H1 (cell line): ENCODE measurements at regions not wholly inside any gene's neighbourhood (a gene's known extent, or its start where the extent isn't known, plus 50 kb on each side); places are given as distances from the start of the nearest gene placed in this dataset.

Experiments used
- CTCF ChIA-PET: fragments of 300-600 bp; sonication (Branson Sonifier 250); formaldehyde crosslinking; loops from one replicate; lab custom pipeline; 2021; ENCODE audit not compliant: partially characterized antibody; lab: Charles Lee
- POLR2A ChIA-PET: fragments of 300-600 bp; sonication (Branson Sonifier 250); formaldehyde crosslinking; loops from one replicate; lab custom pipeline; 2021; ENCODE audit warnings: inconsistent platforms; ENCODE audit not compliant: partially characterized antibody; lab: Charles Lee
- DNase-seq, 2 experiments: peaks; one replicate each; pipeline versions ENCODE4 v3.0.0 to v3.0.0-alpha.2; 2010 to 2022; ENCODE audit warnings: low spot score in 2 of 2, low read depth in 1 of 2, mixed read lengths in 1 of 2
- FAIRE-seq: peaks from 2 replicates; lab custom pipeline; 2011; peaks lifted over from hg19 to GRCh38; lab: Jason Lieb, UNC
- H2AFZ ChIP-seq: 2 replicates; pipeline ENCODE4 v1.8.1; 2012; ENCODE audit warnings: low read length, inconsistent platforms
- H2AK5ac ChIP-seq: 2 replicates; pipeline ENCODE4 v1.6.1; 2013; ENCODE audit warnings: low read depth, low read length
- H2BK120ac ChIP-seq: replicated peaks from 2 replicates; pipeline ENCODE3; 2013; ENCODE audit warnings: low read depth, low read length, inconsistent platforms
- H2BK12ac ChIP-seq: 2 replicates; pipeline ENCODE4 v1.6.1; 2013; ENCODE audit warnings: low read depth, low read length
- H2BK15ac ChIP-seq: 2 replicates; pipeline ENCODE4 v1.6.1; 2013; ENCODE audit warnings: low read length
- H2BK20ac ChIP-seq: 2 replicates; pipeline ENCODE4 v1.6.1; 2013; ENCODE audit warnings: low read length
- H2BK5ac ChIP-seq: 2 replicates; pipeline ENCODE4 v1.6.1; 2013; ENCODE audit warnings: low read depth, low read length
- H3K14ac ChIP-seq: 2 replicates; pipeline ENCODE4 v1.6.1; 2013; ENCODE audit warnings: inconsistent platforms; ENCODE audit not compliant: insufficient read length
- H3K18ac ChIP-seq: 2 replicates; pipeline ENCODE4 v1.6.1; 2013; ENCODE audit warnings: low read length; ENCODE audit errors: extremely low read depth
- H3K23ac ChIP-seq: 2 replicates; pipeline ENCODE4 v1.6.1; 2013; ENCODE audit warnings: inconsistent platforms; ENCODE audit not compliant: insufficient read length
- H3K23me2 ChIP-seq: 2 replicates; pipeline ENCODE4 v1.6.1; 2013; ENCODE audit warnings: low read depth, low read length
- H3K27ac ChIP-seq: 2 replicates; pipeline ENCODE4 v1.6.1; 2011; ENCODE audit warnings: low read depth, low read length, inconsistent platforms
- H3K27me3 ChIP-seq, 4 experiments: replicated peaks in 1 of 4; 1 replicate in 1 of 4; 2 replicates in 3 of 4; pipeline versions ENCODE4 v1.6.1 to v1.8.1; 2011 to 2013; ENCODE audit warnings: low read length in 3 of 4, mild to moderate bottlenecking in 3 of 4, inconsistent platforms in 2 of 4, mixed read lengths in 2 of 4, moderate library complexity in 1 of 4; ENCODE audit not compliant: control insufficient read depth in 3 of 4, insufficient read depth in 3 of 4; ENCODE audit errors: extremely low read depth in 1 of 4
- H3K36me3 ChIP-seq, 4 experiments: 2 replicates each; pipeline versions ENCODE4 v1.6.1 to v1.8.1; 2011 to 2013; ENCODE audit warnings: mild to moderate bottlenecking in 4 of 4, low read length in 3 of 4, moderate library complexity in 2 of 4, control low read depth in 1 of 4, inconsistent platforms in 1 of 4; ENCODE audit not compliant: insufficient read depth in 4 of 4, control insufficient read depth in 2 of 4
- H3K4ac ChIP-seq: replicated peaks from 2 replicates; pipeline ENCODE3; 2013; ENCODE audit warnings: low read length, low read depth, mixed read lengths, inconsistent platforms; ENCODE audit not compliant: insufficient read length
- H3K4me1 ChIP-seq, 4 experiments: replicated peaks in 1 of 4; 1 replicate in 1 of 4; 2 replicates in 3 of 4; pipeline versions ENCODE4 v1.6.1 to v1.8.1; 2011 to 2013; ENCODE audit warnings: low read length in 3 of 4, inconsistent platforms in 2 of 4, mixed read lengths in 1 of 4; ENCODE audit not compliant: insufficient read depth in 4 of 4, control insufficient read depth in 3 of 4
- H3K4me2 ChIP-seq, 2 experiments: 2 replicates each; pipeline versions ENCODE4 v1.6.1 to v1.8.1; 2011 to 2013; ENCODE audit warnings: low read depth in 2 of 2, low read length in 2 of 2, control low read depth in 1 of 2, inconsistent platforms in 1 of 2, mild to moderate bottlenecking in 1 of 2; ENCODE audit not compliant: insufficient read depth in 1 of 2
- H3K4me3 ChIP-seq, 4 experiments: fragments of 200-600, 300-600 bp in 1 of 4; sonication (generic), shearing (Covaris generic), sonication (Bioruptor Twin) in 1 of 4; 2 replicates each; pipeline versions ENCODE4 v1.5.1 to v1.8.1; 2011 to 2016; ENCODE audit warnings: low read length in 4 of 4, low read depth in 3 of 4, control low read depth in 2 of 4, inconsistent platforms in 2 of 4, mild to moderate bottlenecking in 2 of 4, mixed read lengths in 1 of 4, moderate library complexity in 1 of 4; ENCODE audit not compliant: insufficient read depth in 2 of 4; ENCODE audit errors: extremely low read depth in 1 of 4
- H3K56ac ChIP-seq: replicated peaks from 2 replicates; pipeline ENCODE3; 2013; ENCODE audit warnings: low read depth, mild to moderate bottlenecking, mixed read lengths, low read length, inconsistent platforms; ENCODE audit not compliant: insufficient read length
- H3K79me1 ChIP-seq: 2 replicates; pipeline ENCODE4 v1.6.1; 2013; ENCODE audit warnings: low read depth, low read length, control low read depth
- H3K79me2 ChIP-seq, 2 experiments: 2 replicates each; pipeline versions ENCODE4 v1.6.1 to v1.8.1; 2012 to 2013; ENCODE audit warnings: low read length in 2 of 2, mild to moderate bottlenecking in 2 of 2, inconsistent platforms in 1 of 2; ENCODE audit not compliant: insufficient read depth in 2 of 2, control insufficient read depth in 1 of 2
- H3K9ac ChIP-seq, 4 experiments: replicated peaks in 1 of 4; 1 replicate in 1 of 4; 2 replicates in 3 of 4; pipeline versions ENCODE4 v1.6.1 to v1.8.1; 2011 to 2013; ENCODE audit warnings: low read depth in 3 of 4, low read length in 3 of 4, control low read depth in 2 of 4, mild to moderate bottlenecking in 2 of 4, moderate library complexity in 2 of 4, inconsistent platforms in 1 of 4; ENCODE audit errors: extremely low read depth in 1 of 4
- H3K9me3 ChIP-seq, 2 experiments: 2 replicates each; pipeline versions ENCODE4 v1.6.1 to v1.8.1; 2012 to 2013; ENCODE audit warnings: mild to moderate bottlenecking in 2 of 2, moderate library complexity in 2 of 2, control low read depth in 1 of 2, inconsistent platforms in 1 of 2, low read depth in 1 of 2, low read length in 1 of 2, mixed read lengths in 1 of 2; ENCODE audit not compliant: insufficient read depth in 2 of 2
- H4K20me1 ChIP-seq, 2 experiments: replicated peaks in 1 of 2; 2 replicates each; pipeline versions ENCODE3 to v1.8.1; 2011 to 2013; ENCODE audit warnings: inconsistent platforms in 2 of 2, low read length in 2 of 2, mild to moderate bottlenecking in 1 of 2; ENCODE audit not compliant: insufficient read depth in 2 of 2, control insufficient read depth in 1 of 2
- H4K5ac ChIP-seq: 2 replicates; pipeline ENCODE4 v1.6.1; 2013; ENCODE audit warnings: low read length, low read depth, mixed read lengths, inconsistent platforms; ENCODE audit not compliant: insufficient read length
- H4K8ac ChIP-seq: 2 replicates; pipeline ENCODE4 v1.8.0; 2013; ENCODE audit warnings: mild to moderate bottlenecking, moderate library complexity, low read length, inconsistent platforms; ENCODE audit not compliant: insufficient read depth; ENCODE audit errors: extremely low read depth
- H4K91ac ChIP-seq: replicated peaks from 2 replicates; pipeline ENCODE3; 2013; ENCODE audit warnings: low read length, mixed read lengths, inconsistent platforms; ENCODE audit not compliant: insufficient read length
- ATF3 ChIP-seq: IDR thresholded peaks from 2 replicates; pipeline ENCODE4 v1.6.1; 2011; ENCODE audit warnings: low read depth, mild to moderate bottlenecking, low read length; ENCODE audit not compliant: insufficient read depth
- CBX5 ChIP-seq: fragments of 300-800, 300-1000 bp; sonication (generic); IDR thresholded peaks from 2 replicates; pipeline ENCODE4 v1.7.1; 2016; ENCODE audit warnings: antibody characterized with exemption, low read length, low read depth
- CBX8 ChIP-seq: fragments of 300-800, 300-1000 bp; sonication (generic); IDR thresholded peaks from 2 replicates; pipeline ENCODE4 v1.7.1; 2016; ENCODE audit warnings: low read depth, low read length, borderline replicate concordance
- CREB1 ChIP-seq: IDR thresholded peaks from 2 replicates; pipeline ENCODE4 v1.6.1; 2012; ENCODE audit warnings: inconsistent platforms
- GTF2F1 ChIP-seq: IDR thresholded peaks from 2 replicates; pipeline ENCODE4 v1.6.1; 2012; ENCODE audit warnings: low read depth, low read length, improper control_type of control experiment, borderline replicate concordance
- JUN ChIP-seq: IDR thresholded peaks from 2 replicates; pipeline ENCODE4 v1.6.1; 2011; ENCODE audit warnings: low read depth, mild to moderate bottlenecking, improper control_type of control experiment, low read length
- JUND ChIP-seq: IDR thresholded peaks from 2 replicates; pipeline ENCODE4 v1.6.1; 2011; ENCODE audit warnings: mild to moderate bottlenecking, improper control_type of control experiment, low read length
- POU5F1 ChIP-seq: IDR thresholded peaks from 2 replicates; pipeline ENCODE4 v1.6.1; 2011; ENCODE audit warnings: low read depth, mild to moderate bottlenecking, low read length, moderate library complexity
- SUZ12 ChIP-seq: fragments of 200-600 bp; sonication (generic); IDR thresholded peaks from 2 replicates; pipeline ENCODE4 v1.6.1; 2012; ENCODE audit warnings: mild to moderate bottlenecking, inconsistent platforms, low read length, moderate library complexity, mixed read lengths
- TAF1 ChIP-seq: IDR thresholded peaks from 2 replicates; pipeline ENCODE4 v1.6.1; 2011; ENCODE audit warnings: mild to moderate bottlenecking, low read depth, low read length
- WGBS, 2 experiments: shearing (Covaris generic) in 1 of 2; methylation state at CpG; one replicate each; pipeline versions ENCODE4 v1.1.6 to v1.1.7; 2013 to 2015; ENCODE audit warnings: low lambda C conversion rate in 2 of 2, mixed read lengths in 2 of 2, inconsistent platforms in 1 of 2, low coverage in 1 of 2, missing lambda C conversion rate in 1 of 2; ENCODE audit not compliant: insufficient replicate concordance in 2 of 2, insufficient coverage in 1 of 2, insufficient read length in 1 of 2; ENCODE audit errors: extremely low coverage in 1 of 2, missing lambda C conversion rate in 1 of 2; 5-methylcytosine and 5-hydroxymethylcytosine counted together

- Histone ChIP-seq H3K27ac (no peak overlapping the region), H2BK5ac (no peak overlapping the region), H3K23ac (no peak overlapping the region), H4K20me1 (no peaks in the 10 kb centered on the region), H3K9ac (no peak overlapping the region), H4K5ac (no peak overlapping the region), H2BK20ac (no peak overlapping the region), H2AK5ac (no peak overlapping the region), H4K8ac (no peak overlapping the region), H2BK120ac (no peak overlapping the region), H3K18ac (no peak overlapping the region), H3K23me2 (no peaks in the 10 kb centered on the region), H2AFZ (no peak overlapping the region), H3K56ac (no peak overlapping the region), H3K79me2 (no peaks in the 10 kb centered on the region; a peak in 1 of 4 replicates), H3K4me1 (peaks cover 0 to 13% (median 2%) of the 10 kb centered on the region in 4 experiments; a peak in 2 of 7 replicates), H3K4ac (no peak overlapping the region), H3K36me3 (no peaks in the 10 kb centered on the region), H3K27me3 (no peaks in the 10 kb centered on the region), H4K91ac (no peak overlapping the region), H3K14ac (no peak overlapping the region), H3K79me1 (no peaks in the 10 kb centered on the region), H3K4me2 (no peak overlapping the region), H3K4me3 (no peak overlapping the region), H3K9me3 (no peaks in the 10 kb centered on the region), H2BK12ac (no peak overlapping the region; the same call in 1 of the 2 replicates), H2BK15ac (no peak overlapping the region)
- POLR2A ChIA-PET = no interaction called here
- FAIRE-seq (no peak), DNase-seq (no peak)
- WGBS, 2 experiments = 57% methylated on average over 2 of the region's 2 CpGs; no CpG with 5 or more reads in 1 of the 2 experiments
- CTCF ChIA-PET = interaction anchor here (0.7 to 1.0 kb wide), 2 partner anchors 16 to 34 kb away, joined by 3 to 4 read pairs; no protein-coding TSS in a partner anchor
- TF ChIP-seq JUN (no peak), CREB1 (no peak), CBX8 (no peak), TAF1 (no peak), CBX5 (no peak), GTF2F1 (no peak), SUZ12 (no peak), JUND (no peak), POU5F1 (no peak), ATF3 (no peak)
Measured at GRCh38 chr12:66944365-66944764, 265.5 kb upstream of the GRIP1 start.
